Mesodermal cell (in vitro differentiated cells): ENCODE measurements at regions not wholly inside any gene's neighbourhood (a gene's known extent, or its start where the extent isn't known, plus 50 kb on each side); places are given as distances from the start of the nearest gene placed in this dataset.

ENCODE experiments used
- H3K27ac ChIP-seq: 2 replicates; pipeline ENCODE4 v1.7.0; 2013; ENCODE audit warnings: mild to moderate bottlenecking, low read depth, low read length, moderate library complexity; ENCODE audit not compliant: severe bottlenecking
- H3K36me3 ChIP-seq: 2 replicates; pipeline ENCODE4 v1.7.1; 2013; ENCODE audit warnings: mild to moderate bottlenecking, low read length, moderate library complexity; ENCODE audit not compliant: control insufficient read depth, insufficient read depth
- H3K4me1 ChIP-seq: one replicate; pipeline ENCODE4 v1.7.1; 2013; ENCODE audit warnings: mild to moderate bottlenecking, low read length; ENCODE audit not compliant: insufficient read depth, control insufficient read depth, poor library complexity, severe bottlenecking
- H3K4me3 ChIP-seq: 2 replicates; pipeline ENCODE4 v1.7.0; 2013; ENCODE audit warnings: low read length, control low read depth, mild to moderate bottlenecking; ENCODE audit not compliant: insufficient read depth, poor library complexity, severe bottlenecking; ENCODE audit errors: extremely low read depth
- H3K9me3 ChIP-seq: 2 replicates; pipeline ENCODE4 v1.7.1; 2013; ENCODE audit warnings: mild to moderate bottlenecking, low read length, moderate library complexity; ENCODE audit not compliant: control insufficient read depth
- WGBS, 2 experiments: methylation state at CpG; one replicate each; pipeline ENCODE4 v1.1.5; 2013; ENCODE audit warnings: missing lambda C conversion rate in 2 of 2; ENCODE audit not compliant: insufficient coverage in 2 of 2; 5-methylcytosine and 5-hydroxymethylcytosine counted together

GRCh38 chr7:26599982-26600381 is 264.4 kb downstream of the SKAP2 start:
- 90 to 94% methylated on average over 6 of the region's 7 CpGs for WGBS, 2 experiments
- no peaks in the 10 kb centered on the region for H3K9me3 ChIP-seq
- no peak overlapping the region for H3K4me3 ChIP-seq
- no peaks in the 10 kb centered on the region for H3K36me3 ChIP-seq
- no peak overlapping the region for H3K27ac ChIP-seq
- no peaks in the 10 kb centered on the region for H3K4me1 ChIP-seq

- 78 to 80% methylated on average over 1 of the region's 3 CpGs for WGBS, 2 experiments
- Histone ChIP-seq H3K4me1 (no peaks in the 10 kb centered on the region), H3K27ac (no peak overlapping the region), H3K36me3 (no peaks in the 10 kb centered on the region), H3K4me3 (no peak overlapping the region), H3K9me3 (no peaks in the 10 kb centered on the region)
Observed at GRCh38 chr7:26600411-26600810, 264.0 kb downstream of the SKAP2 start.

- no peaks in the 10 kb centered on the region for H3K9me3 ChIP-seq
- H3K27ac ChIP-seq: no peak overlapping the region
- H3K4me3 ChIP-seq: no peak overlapping the region
- H3K36me3 ChIP-seq: no peaks in the 10 kb centered on the region
- H3K4me1 ChIP-seq: no peaks in the 10 kb centered on the region
Observed at GRCh38 chr7:26603631-26604030, 260.8 kb downstream of the SKAP2 start.

- Histone ChIP-seq H3K4me3 (no peak overlapping the region), H3K36me3 (no peaks in the 10 kb centered on the region), H3K4me1 (no peaks in the 10 kb centered on the region), H3K9me3 (no peaks in the 10 kb centered on the region), H3K27ac (no peak overlapping the region)
- 93% methylated on average over 3 to 4 of the region's 6 CpGs for WGBS, 2 experiments
Observed at GRCh38 chr7:26608402-26608801, 256.0 kb downstream of the SKAP2 start.

GRCh38 chr7:26609082-26609481 is 255.3 kb downstream of the SKAP2 start:
- 75 to 86% methylated on average over 2 of the region's 2 CpGs for WGBS, 2 experiments
- Histone ChIP-seq H3K36me3 (no peaks in the 10 kb centered on the region), H3K4me3 (no peak overlapping the region), H3K27ac (no peak overlapping the region), H3K9me3 (no peaks in the 10 kb centered on the region), H3K4me1 (no peaks in the 10 kb centered on the region)

GRCh38 chr7:26609532-26609931 is 254.9 kb downstream of the SKAP2 start:
- no peaks in the 10 kb centered on the region for H3K4me1 ChIP-seq
- H3K9me3 ChIP-seq: no peaks in the 10 kb centered on the region
- H3K4me3 ChIP-seq: no peak overlapping the region
- no peak overlapping the region for H3K27ac ChIP-seq
- WGBS, 2 experiments: 67 to 76% methylated on average over 4 to 6 of the region's 6 CpGs
- no peaks in the 10 kb centered on the region for H3K36me3 ChIP-seq

- Histone ChIP-seq H3K4me1 (no peaks in the 10 kb centered on the region), H3K9me3 (no peaks in the 10 kb centered on the region), H3K36me3 (no peaks in the 10 kb centered on the region), H3K27ac (no peak overlapping the region), H3K4me3 (no peak overlapping the region)
- 85 to 94% methylated on average over 6 to 10 of the region's 11 CpGs for WGBS, 2 experiments
Observed at GRCh38 chr7:26612742-26613141, 251.6 kb downstream of the SKAP2 start.

GRCh38 chr7:26614503-26614902 is 249.9 kb downstream of the SKAP2 start:
- H3K4me3 ChIP-seq: no peak overlapping the region
- no peaks in the 10 kb centered on the region for H3K9me3 ChIP-seq
- H3K27ac ChIP-seq: no peak overlapping the region
- 78 to 89% methylated on average over 9 to 10 of the region's 11 CpGs for WGBS, 2 experiments
- no peaks in the 10 kb centered on the region for H3K36me3 ChIP-seq
- H3K4me1 ChIP-seq: no peaks in the 10 kb centered on the region

- 83 to 88% methylated on average over 7 of the region's 7 CpGs for WGBS, 2 experiments
- Histone ChIP-seq H3K36me3 (no peaks in the 10 kb centered on the region), H3K4me1 (no peaks in the 10 kb centered on the region), H3K4me3 (no peak overlapping the region), H3K27ac (no peak overlapping the region), H3K9me3 (no peaks in the 10 kb centered on the region)
Observed at GRCh38 chr7:26616235-26616634, 248.2 kb downstream of the SKAP2 start.

GRCh38 chr7:26617066-26617465 is 247.3 kb downstream of the SKAP2 start:
- Histone ChIP-seq H3K27ac (no peak overlapping the region), H3K36me3 (no peaks in the 10 kb centered on the region), H3K9me3 (no peaks in the 10 kb centered on the region), H3K4me1 (no peaks in the 10 kb centered on the region), H3K4me3 (no peak overlapping the region)
- WGBS, 2 experiments: 82 to 98% methylated on average over 4 to 5 of the region's 7 CpGs
